GM23338 (cell line): ENCODE measurements at regions not wholly inside any gene's neighbourhood (a gene's known extent, or its start where the extent isn't known, plus 50 kb on each side); places are given as distances from the start of the nearest gene placed in this dataset.

Experiments used
- ATAC-seq: fragments of 200-7000 bp; cut with Tn5 transposase; 3 replicates; pipeline ENCODE4 v1.9.1; 2020
- DNase-seq: peaks from one replicate; pipeline ENCODE4 v3.0.0-alpha.2; 2015; ENCODE audit warnings: low spot score
- H2AFZ ChIP-seq: fragments of 200-600 bp; sonication (generic); 2 replicates; pipeline ENCODE4 v1.8.0; 2016; ENCODE audit warnings: antibody characterized with exemption, mild to moderate bottlenecking, moderate library complexity
- H3F3A ChIP-seq: fragments of 200-600 bp; sonication (generic); replicated peaks from 2 replicates; pipeline ENCODE4 v1.8.0; 2017; ENCODE audit warnings: antibody characterized with exemption, mixed run types, low read depth
- H3K27ac ChIP-seq: fragments of 200-600 bp; sonication (generic); 2 replicates; pipeline ENCODE4 v1.6.1; 2016; ENCODE audit warnings: low read depth
- H3K27me3 ChIP-seq: fragments of 200-600 bp; sonication (generic); 2 replicates; pipeline ENCODE4 v1.8.0; 2016; ENCODE audit warnings: mild to moderate bottlenecking, mixed run types, moderate library complexity; ENCODE audit not compliant: insufficient read depth
- H3K36me3 ChIP-seq: fragments of 200-600 bp; sonication (generic); 2 replicates; pipeline ENCODE4 v1.8.0; 2016; ENCODE audit warnings: mild to moderate bottlenecking; ENCODE audit not compliant: insufficient read depth
- H3K4me1 ChIP-seq: fragments of 200-600 bp; sonication (generic); 2 replicates; pipeline ENCODE4 v1.8.0; 2016; ENCODE audit warnings: mild to moderate bottlenecking, moderate library complexity; ENCODE audit not compliant: insufficient read depth
- H3K4me2 ChIP-seq: fragments of 200-600 bp; sonication (generic); 2 replicates; pipeline ENCODE4 v1.7.1; 2017; ENCODE audit warnings: mixed run types
- H3K4me3 ChIP-seq: fragments of 200-600 bp; sonication (generic); 2 replicates; pipeline ENCODE4 v1.6.1; 2016; ENCODE audit warnings: mixed run types
- H3K79me2 ChIP-seq: fragments of 200-600 bp; sonication (generic); replicated peaks from 2 replicates; pipeline ENCODE4 v1.8.0; 2017; ENCODE audit warnings: mild to moderate bottlenecking; ENCODE audit not compliant: insufficient read depth
- H3K9me2 ChIP-seq: fragments of 200-600 bp; sonication (generic); 2 replicates; pipeline ENCODE4 v1.8.0; 2017; ENCODE audit not compliant: insufficient read depth
- H4K20me1 ChIP-seq: fragments of 200-600 bp; sonication (generic); replicated peaks from 2 replicates; pipeline ENCODE4 v1.8.0; 2017; ENCODE audit warnings: mild to moderate bottlenecking; ENCODE audit not compliant: insufficient read depth
- H3K27ac Mint-ChIP-seq: 2 replicates; pipeline ENCODE4 v1.8.0; 2020; ENCODE audit warnings: inconsistent platforms, mild to moderate bottlenecking, moderate library complexity, mixed read lengths
- H3K27me3 Mint-ChIP-seq: 3 replicates; pipeline ENCODE4 v1.8.0; 2022; ENCODE audit warnings: low read depth, mild to moderate bottlenecking, moderate library complexity, mixed read lengths, inconsistent platforms; ENCODE audit not compliant: insufficient read depth, poor library complexity
- H3K36me3 Mint-ChIP-seq: 3 replicates; pipeline ENCODE4 v1.8.0; 2021; ENCODE audit warnings: low read depth, mild to moderate bottlenecking, inconsistent platforms, moderate library complexity, mixed read lengths
- H3K4me1 Mint-ChIP-seq: 3 replicates; pipeline ENCODE4 v1.8.0; 2020; ENCODE audit warnings: mild to moderate bottlenecking, inconsistent platforms, mixed read lengths
- H3K4me3 Mint-ChIP-seq: 3 replicates; pipeline ENCODE4 v1.8.0; 2021; ENCODE audit warnings: moderate library complexity, mild to moderate bottlenecking, inconsistent platforms, mixed read lengths
- H3K9me3 Mint-ChIP-seq: 3 replicates; pipeline ENCODE4 v1.8.0; 2020; ENCODE audit warnings: moderate library complexity, mild to moderate bottlenecking, inconsistent platforms, mixed read lengths
- CREB1 ChIP-seq: fragments of 250-450 bp; sonication (Bioruptor Pico); IDR thresholded peaks from 2 replicates; pipeline ENCODE4 v1.5.0; 2020; ENCODE audit warnings: low read depth, mild to moderate bottlenecking, moderate library complexity
- CTCF ChIP-seq, 2 experiments: fragments of 200-600 bp in 1 of 2; sonication (generic) in 1 of 2; conservative IDR thresholded peaks; 2 replicates each; pipeline versions ENCODE4 v1.5.1 to v1.6.1; 2016 to 2017; ENCODE audit warnings: antibody characterized with exemption in 2 of 2, low read depth in 2 of 2, mild to moderate bottlenecking in 2 of 2, moderate library complexity in 1 of 2
- EZH2 ChIP-seq: fragments of 200-600 bp; sonication (generic); IDR thresholded peaks from one replicate; pipeline ENCODE4 v1.8.0; 2017; ENCODE audit warnings: antibody characterized with exemption, mild to moderate bottlenecking, low read depth; ENCODE audit not compliant: unreplicated experiment
- EZH2phosphoT487 ChIP-seq: fragments of 200-600 bp; sonication (generic); IDR thresholded peaks from one replicate; pipeline ENCODE4 v1.8.1; 2018; ENCODE audit warnings: antibody characterized with exemption; ENCODE audit not compliant: unreplicated experiment
- JUNB ChIP-seq: IDR thresholded peaks from one replicate; pipeline ENCODE4 v1.6.1; 2016; ENCODE audit warnings: antibody characterized with exemption; ENCODE audit not compliant: unreplicated experiment
- NANOG ChIP-seq: IDR thresholded peaks from 2 replicates; pipeline ENCODE4 v1.6.1; 2016; ENCODE audit warnings: antibody characterized with exemption, borderline replicate concordance
- STAT1 ChIP-seq: IDR thresholded peaks from one replicate; pipeline ENCODE4 v1.6.1; 2016; ENCODE audit warnings: antibody characterized with exemption; ENCODE audit not compliant: unreplicated experiment
- ZNF114 ChIP-seq: fragments of 250-450 bp; sonication (Bioruptor Pico); IDR thresholded peaks from 2 replicates; pipeline ENCODE4 v1.5.0; 2020; ENCODE audit warnings: mild to moderate bottlenecking, moderate library complexity
- TF ChIP-seq, protein P1 (sequence below): IDR thresholded peaks from 2 replicates; pipeline ENCODE4 v1.6.1; 2016; ENCODE audit warnings: antibody characterized with exemption
- TF ChIP-seq, protein P2 (sequence below): fragments of 250-450 bp; sonication (Bioruptor Pico); IDR thresholded peaks from 2 replicates; pipeline ENCODE4 v1.5.0; 2020; ENCODE audit warnings: mild to moderate bottlenecking, moderate library complexity

- H3F3A ChIP-seq: no peaks in the 10 kb centered on the region
- no peaks in the 10 kb centered on the region for H3K27me3 Mint-ChIP-seq
- H3K4me2 ChIP-seq: no peak overlapping the region
- no peak overlapping the region for H3K4me3 ChIP-seq
- H3K27ac Mint-ChIP-seq: no peak overlapping the region
- no peak overlapping the region for H2AFZ ChIP-seq
- no peak for DNase-seq
- no peaks in the 10 kb centered on the region; the same call in 2 of the 3 replicates for H3K36me3 Mint-ChIP-seq
- no peaks in the 10 kb centered on the region for H3K79me2 ChIP-seq
- no peak overlapping the region for H3K27ac ChIP-seq
- TF ChIP-seq CREB1 (CRISPR knock-in tag) (no peak), JUNB (no peak), STAT1 (no peak), EZH2 (no peak), EZH2phosphoT487 (no peak), CTCF (conservative IDR thresholded peaks at IDR 0.05; ENCODE audit: low read depth in 2 of 2) (no peak), ZNF114 (no peak), NANOG (no peak)
- TF ChIP-seq, protein P1, sequence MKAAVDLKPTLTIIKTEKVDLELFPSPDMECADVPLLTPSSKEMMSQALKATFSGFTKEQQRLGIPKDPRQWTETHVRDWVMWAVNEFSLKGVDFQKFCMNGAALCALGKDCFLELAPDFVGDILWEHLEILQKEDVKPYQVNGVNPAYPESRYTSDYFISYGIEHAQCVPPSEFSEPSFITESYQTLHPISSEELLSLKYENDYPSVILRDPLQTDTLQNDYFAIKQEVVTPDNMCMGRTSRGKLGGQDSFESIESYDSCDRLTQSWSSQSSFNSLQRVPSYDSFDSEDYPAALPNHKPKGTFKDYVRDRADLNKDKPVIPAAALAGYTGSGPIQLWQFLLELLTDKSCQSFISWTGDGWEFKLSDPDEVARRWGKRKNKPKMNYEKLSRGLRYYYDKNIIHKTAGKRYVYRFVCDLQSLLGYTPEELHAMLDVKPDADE: no peak
- TF ChIP-seq, protein P2, sequence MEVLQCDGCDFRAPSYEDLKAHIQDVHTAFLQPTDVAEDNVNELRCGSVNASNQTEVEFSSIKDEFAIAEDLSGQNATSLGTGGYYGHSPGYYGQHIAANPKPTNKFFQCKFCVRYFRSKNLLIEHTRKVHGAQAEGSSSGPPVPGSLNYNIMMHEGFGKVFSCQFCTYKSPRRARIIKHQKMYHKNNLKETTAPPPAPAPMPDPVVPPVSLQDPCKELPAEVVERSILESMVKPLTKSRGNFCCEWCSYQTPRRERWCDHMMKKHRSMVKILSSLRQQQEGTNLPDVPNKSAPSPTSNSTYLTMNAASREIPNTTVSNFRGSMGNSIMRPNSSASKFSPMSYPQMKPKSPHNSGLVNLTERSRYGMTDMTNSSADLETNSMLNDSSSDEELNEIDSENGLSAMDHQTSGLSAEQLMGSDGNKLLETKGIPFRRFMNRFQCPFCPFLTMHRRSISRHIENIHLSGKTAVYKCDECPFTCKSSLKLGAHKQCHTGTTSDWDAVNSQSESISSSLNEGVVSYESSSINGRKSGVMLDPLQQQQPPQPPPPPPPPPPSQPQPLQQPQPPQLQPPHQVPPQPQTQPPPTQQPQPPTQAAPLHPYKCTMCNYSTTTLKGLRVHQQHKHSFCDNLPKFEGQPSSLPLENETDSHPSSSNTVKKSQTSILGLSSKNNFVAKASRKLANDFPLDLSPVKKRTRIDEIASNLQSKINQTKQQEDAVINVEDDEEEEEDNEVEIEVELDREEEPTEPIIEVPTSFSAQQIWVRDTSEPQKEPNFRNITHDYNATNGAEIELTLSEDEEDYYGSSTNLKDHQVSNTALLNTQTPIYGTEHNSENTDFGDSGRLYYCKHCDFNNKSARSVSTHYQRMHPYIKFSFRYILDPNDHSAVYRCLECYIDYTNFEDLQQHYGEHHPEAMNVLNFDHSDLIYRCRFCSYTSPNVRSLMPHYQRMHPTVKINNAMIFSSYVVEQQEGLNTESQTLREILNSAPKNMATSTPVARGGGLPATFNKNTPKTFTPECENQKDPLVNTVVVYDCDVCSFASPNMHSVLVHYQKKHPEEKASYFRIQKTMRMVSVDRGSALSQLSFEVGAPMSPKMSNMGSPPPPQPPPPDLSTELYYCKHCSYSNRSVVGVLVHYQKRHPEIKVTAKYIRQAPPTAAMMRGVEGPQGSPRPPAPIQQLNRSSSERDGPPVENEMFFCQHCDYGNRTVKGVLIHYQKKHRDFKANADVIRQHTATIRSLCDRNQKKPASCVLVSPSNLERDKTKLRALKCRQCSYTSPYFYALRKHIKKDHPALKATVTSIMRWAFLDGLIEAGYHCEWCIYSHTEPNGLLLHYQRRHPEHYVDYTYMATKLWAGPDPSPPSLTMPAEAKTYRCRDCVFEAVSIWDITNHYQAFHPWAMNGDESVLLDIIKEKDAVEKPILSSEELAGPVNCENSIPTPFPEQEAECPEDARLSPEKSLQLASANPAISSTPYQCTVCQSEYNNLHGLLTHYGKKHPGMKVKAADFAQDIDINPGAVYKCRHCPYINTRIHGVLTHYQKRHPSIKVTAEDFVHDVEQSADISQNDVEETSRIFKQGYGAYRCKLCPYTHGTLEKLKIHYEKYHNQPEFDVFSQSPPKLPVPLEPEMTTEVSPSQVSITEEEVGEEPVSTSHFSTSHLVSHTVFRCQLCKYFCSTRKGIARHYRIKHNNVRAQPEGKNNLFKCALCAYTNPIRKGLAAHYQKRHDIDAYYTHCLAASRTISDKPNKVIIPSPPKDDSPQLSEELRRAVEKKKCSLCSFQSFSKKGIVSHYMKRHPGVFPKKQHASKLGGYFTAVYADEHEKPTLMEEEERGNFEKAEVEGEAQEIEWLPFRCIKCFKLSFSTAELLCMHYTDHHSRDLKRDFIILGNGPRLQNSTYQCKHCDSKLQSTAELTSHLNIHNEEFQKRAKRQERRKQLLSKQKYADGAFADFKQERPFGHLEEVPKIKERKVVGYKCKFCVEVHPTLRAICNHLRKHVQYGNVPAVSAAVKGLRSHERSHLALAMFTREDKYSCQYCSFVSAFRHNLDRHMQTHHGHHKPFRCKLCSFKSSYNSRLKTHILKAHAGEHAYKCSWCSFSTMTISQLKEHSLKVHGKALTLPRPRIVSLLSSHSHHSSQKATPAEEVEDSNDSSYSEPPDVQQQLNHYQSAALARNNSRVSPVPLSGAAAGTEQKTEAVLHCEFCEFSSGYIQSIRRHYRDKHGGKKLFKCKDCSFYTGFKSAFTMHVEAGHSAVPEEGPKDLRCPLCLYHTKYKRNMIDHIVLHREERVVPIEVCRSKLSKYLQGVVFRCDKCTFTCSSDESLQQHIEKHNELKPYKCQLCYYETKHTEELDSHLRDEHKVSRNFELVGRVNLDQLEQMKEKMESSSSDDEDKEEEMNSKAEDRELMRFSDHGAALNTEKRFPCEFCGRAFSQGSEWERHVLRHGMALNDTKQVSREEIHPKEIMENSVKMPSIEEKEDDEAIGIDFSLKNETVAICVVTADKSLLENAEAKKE (CRISPR knock-in tag): no peak
- H3K4me1 Mint-ChIP-seq: no peaks in the 10 kb centered on the region
- H3K9me3 Mint-ChIP-seq: peaks cover 17% of the 10 kb centered on the region
- no peak overlapping the region for H3K4me3 Mint-ChIP-seq
- ATAC-seq: no peak
- H3K27me3 ChIP-seq: no peaks in the 10 kb centered on the region
- H3K9me2 ChIP-seq: no peaks in the 10 kb centered on the region
- no peaks in the 10 kb centered on the region for H3K4me1 ChIP-seq
- H4K20me1 ChIP-seq: no peaks in the 10 kb centered on the region
- no peaks in the 10 kb centered on the region for H3K36me3 ChIP-seq
Measured at GRCh38 chrX:82038793-82039192, 836.9 kb downstream of the SH3BGRL start.
